OCI-LY1 (cell line): ENCODE measurements at regions not wholly inside any gene's neighbourhood (a gene's known extent, or its start where the extent isn't known, plus 50 kb on each side); places are given as distances from the start of the nearest gene placed in this dataset.

Source experiments
- H2AFZ ChIP-seq: fragments of 200-600 bp; sonication (generic), shearing (Covaris generic); 2 replicates; pipeline ENCODE4 v1.6.0; 2014; ENCODE audit warnings: antibody characterized with exemption, mild to moderate bottlenecking, low read length
- H3F3A ChIP-seq: fragments of 200-600 bp; sonication (generic), shearing (Covaris generic); 2 replicates; pipeline ENCODE4 v1.6.0; 2014; ENCODE audit warnings: mild to moderate bottlenecking, antibody characterized with exemption, low read length, moderate library complexity; ENCODE audit not compliant: insufficient read depth
- H3K27ac ChIP-seq: fragments of 200-600 bp; sonication (generic); 2 replicates; pipeline ENCODE4 v1.5.1; 2014; ENCODE audit warnings: low read length, mixed run types, mild to moderate bottlenecking, low read depth; ENCODE audit not compliant: poor library complexity, severe bottlenecking
- H3K27me3 ChIP-seq: fragments of 200-600 bp; sonication (generic); 2 replicates; pipeline ENCODE4 v1.6.0; 2014; ENCODE audit warnings: antibody characterized with exemption, mild to moderate bottlenecking, low read length, moderate library complexity; ENCODE audit not compliant: insufficient read depth
- H3K36me3 ChIP-seq: fragments of 200-600 bp; sonication (generic); 2 replicates; pipeline ENCODE4 v1.6.1; 2014; ENCODE audit warnings: mild to moderate bottlenecking, antibody characterized with exemption, low read length, moderate library complexity, mixed read lengths; ENCODE audit not compliant: insufficient read depth
- H3K4me1 ChIP-seq: fragments of 200-600 bp; sonication (generic); 2 replicates; pipeline ENCODE4 v1.5.1; 2014; ENCODE audit warnings: mild to moderate bottlenecking, low read length, moderate library complexity; ENCODE audit not compliant: insufficient read depth, severe bottlenecking
- H3K4me2 ChIP-seq: fragments of 200-600 bp; sonication (generic), shearing (Covaris generic); 2 replicates; pipeline ENCODE4 v1.6.1; 2014; ENCODE audit warnings: low read length
- H3K4me3 ChIP-seq: fragments of 200-600 bp; sonication (generic); 2 replicates; pipeline ENCODE4 v1.5.1; 2014; ENCODE audit warnings: low read length, low read depth, mild to moderate bottlenecking, mixed read lengths; ENCODE audit not compliant: poor library complexity, severe bottlenecking
- H3K79me2 ChIP-seq: fragments of 200-600 bp; shearing (Covaris generic); 2 replicates; pipeline ENCODE4 v1.6.1; 2016; ENCODE audit warnings: mixed run types, low read length, mixed read lengths; ENCODE audit not compliant: insufficient read depth
- H3K9ac ChIP-seq: fragments of 200-600 bp; sonication (generic), shearing (Covaris generic); 2 replicates; pipeline ENCODE4 v1.6.1; 2014; ENCODE audit warnings: mild to moderate bottlenecking, low read length, mixed read lengths
- H3K9me2 ChIP-seq: fragments of 200-600 bp; sonication (generic), shearing (Covaris generic); 2 replicates; pipeline ENCODE4 v1.6.1; 2014; ENCODE audit warnings: low read depth, mild to moderate bottlenecking, low read length, mixed read lengths
- H3K9me3 ChIP-seq: fragments of 200-600 bp; shearing (Covaris generic); 2 replicates; pipeline ENCODE4 v1.6.1; 2014; ENCODE audit warnings: low read length, mixed read lengths
- H4K20me1 ChIP-seq: fragments of 200-600 bp; sonication (generic), shearing (Covaris generic); 2 replicates; pipeline ENCODE4 v1.6.0; 2016; ENCODE audit warnings: mild to moderate bottlenecking, low read length; ENCODE audit not compliant: insufficient read depth
- EZH2 ChIP-seq: fragments of 200-600 bp; sonication (generic), shearing (Covaris generic); IDR thresholded peaks from 2 replicates; pipeline ENCODE4 v1.8.0; 2017; ENCODE audit warnings: borderline replicate concordance, mixed run types, mild to moderate bottlenecking, antibody characterized with exemption, low read length, moderate library complexity, mixed read lengths
- TF ChIP-seq, protein P1 (sequence below): fragments of 200-600 bp; sonication (generic), shearing (Covaris generic); IDR thresholded peaks from 2 replicates; pipeline ENCODE4 v1.5.1; 2017; ENCODE audit warnings: mild to moderate bottlenecking, antibody characterized with exemption, low read length, moderate library complexity, mixed read lengths

DNA sequence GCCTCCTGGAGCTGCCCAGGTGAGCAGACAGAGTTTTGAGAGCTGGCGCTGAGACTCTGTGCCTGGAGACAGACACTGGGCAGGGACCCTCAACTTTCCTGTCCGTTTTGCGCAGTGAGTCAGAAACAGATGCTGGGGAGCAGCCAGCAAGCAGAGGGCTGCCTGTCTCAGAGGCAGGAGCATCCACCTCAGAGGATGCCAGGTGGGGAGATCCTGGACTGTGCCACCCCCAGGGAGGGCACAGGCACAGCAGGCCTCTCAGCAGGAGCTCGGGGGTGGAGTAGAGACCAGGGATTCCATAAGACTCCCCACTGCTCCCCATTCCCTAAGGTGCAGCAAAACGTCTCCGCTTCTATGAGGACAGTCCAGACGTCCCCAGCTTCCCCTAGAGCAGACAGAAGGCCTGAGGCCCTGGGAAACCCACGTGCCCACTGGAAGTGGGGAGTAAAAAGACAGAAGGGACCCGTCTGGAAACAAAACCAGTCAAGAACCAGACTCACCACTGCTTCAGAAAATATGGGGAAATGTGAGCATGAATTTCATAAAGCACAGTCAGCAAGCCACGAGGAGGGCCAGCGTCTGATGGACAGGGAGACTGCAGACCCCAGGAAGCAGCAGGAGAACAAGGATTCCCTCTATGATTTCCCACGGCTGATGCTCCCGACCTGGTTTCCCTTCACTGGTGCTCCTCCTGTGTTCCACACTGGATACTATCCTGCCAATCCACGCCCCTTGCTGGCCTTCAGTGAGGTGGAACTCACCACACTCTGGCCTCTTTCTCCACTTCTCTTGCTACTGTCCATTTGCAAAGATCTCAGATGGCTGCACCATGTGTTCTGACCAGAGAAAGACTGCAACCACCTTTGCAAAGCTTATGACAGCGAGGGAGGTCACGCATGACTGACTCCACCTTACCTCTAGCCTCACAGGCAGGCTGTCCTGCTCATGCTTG, 151.3 kb upstream of the FAM20C start:
- no peaks in the 10 kb centered on the region for H4K20me1 ChIP-seq
- H3K27me3 ChIP-seq, result 0 out of 2 replicates have a peak, but pooled peaks cover 5% of the 10 kb centered on the region
- H3K79me2 ChIP-seq, result no peaks in the 10 kb centered on the region
- H3F3A ChIP-seq, result no peaks in the 10 kb centered on the region
- no peak overlapping the region for H3K4me3 ChIP-seq
- H3K27ac ChIP-seq, result no peak overlapping the region
- H3K4me2 ChIP-seq, result no peak overlapping the region
- H3K9me3 ChIP-seq, result no peaks in the 10 kb centered on the region
- no peaks in the 10 kb centered on the region for H3K9me2 ChIP-seq
- H3K4me1 ChIP-seq, result no peaks in the 10 kb centered on the region
- TF ChIP-seq, protein P1, sequence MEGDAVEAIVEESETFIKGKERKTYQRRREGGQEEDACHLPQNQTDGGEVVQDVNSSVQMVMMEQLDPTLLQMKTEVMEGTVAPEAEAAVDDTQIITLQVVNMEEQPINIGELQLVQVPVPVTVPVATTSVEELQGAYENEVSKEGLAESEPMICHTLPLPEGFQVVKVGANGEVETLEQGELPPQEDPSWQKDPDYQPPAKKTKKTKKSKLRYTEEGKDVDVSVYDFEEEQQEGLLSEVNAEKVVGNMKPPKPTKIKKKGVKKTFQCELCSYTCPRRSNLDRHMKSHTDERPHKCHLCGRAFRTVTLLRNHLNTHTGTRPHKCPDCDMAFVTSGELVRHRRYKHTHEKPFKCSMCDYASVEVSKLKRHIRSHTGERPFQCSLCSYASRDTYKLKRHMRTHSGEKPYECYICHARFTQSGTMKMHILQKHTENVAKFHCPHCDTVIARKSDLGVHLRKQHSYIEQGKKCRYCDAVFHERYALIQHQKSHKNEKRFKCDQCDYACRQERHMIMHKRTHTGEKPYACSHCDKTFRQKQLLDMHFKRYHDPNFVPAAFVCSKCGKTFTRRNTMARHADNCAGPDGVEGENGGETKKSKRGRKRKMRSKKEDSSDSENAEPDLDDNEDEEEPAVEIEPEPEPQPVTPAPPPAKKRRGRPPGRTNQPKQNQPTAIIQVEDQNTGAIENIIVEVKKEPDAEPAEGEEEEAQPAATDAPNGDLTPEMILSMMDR, result no peak
- no peak for TF ChIP-seq EZH2
- no peak overlapping the region for H3K9ac ChIP-seq
- H3K36me3 ChIP-seq, result no peaks in the 10 kb centered on the region
- no peak overlapping the region for H2AFZ ChIP-seq

DNA sequence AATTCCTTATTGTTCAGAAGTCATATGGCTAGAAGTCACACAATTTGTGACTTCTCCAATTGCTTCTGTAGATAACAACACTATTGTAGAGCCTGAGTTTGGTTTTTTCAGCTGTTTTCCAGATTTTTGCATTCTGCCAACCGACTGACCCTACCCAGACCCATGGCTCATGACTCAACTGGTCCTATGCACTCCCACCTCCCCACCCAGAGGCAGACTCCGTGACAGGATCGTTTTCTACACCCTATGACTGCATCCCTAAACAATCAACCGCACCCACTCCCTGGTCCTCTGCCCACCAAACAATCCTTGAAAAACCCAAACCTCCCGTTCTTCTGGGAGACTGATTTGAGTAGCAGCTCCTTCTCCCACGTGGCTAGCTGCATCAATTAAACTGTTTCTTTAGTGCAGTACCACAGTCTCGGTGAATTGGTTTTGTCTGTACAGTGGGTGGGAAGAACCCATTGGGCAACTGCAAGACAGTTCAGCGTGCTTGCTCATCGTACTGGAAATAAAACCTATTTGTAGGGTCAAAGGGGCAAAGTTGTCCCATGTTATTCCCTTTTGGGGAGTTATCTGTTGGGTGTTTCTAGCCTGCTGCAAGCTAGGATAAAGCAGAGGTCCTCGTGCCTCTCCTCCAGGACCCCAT, 150.3 kb upstream of the FAM20C start:
- Histone ChIP-seq H3K9ac (no peak overlapping the region), H3K9me2 (no peaks in the 10 kb centered on the region), H3K27ac (no peak overlapping the region), H2AFZ (no peak overlapping the region), H3K9me3 (no peaks in the 10 kb centered on the region), H3K79me2 (no peaks in the 10 kb centered on the region), H3K4me2 (no peak overlapping the region), H4K20me1 (no peaks in the 10 kb centered on the region), H3K4me3 (no peak overlapping the region), H3K36me3 (no peaks in the 10 kb centered on the region), H3K27me3 (peaks cover 5% of the 10 kb centered on the region; the same call in 1 of the 2 replicates), H3F3A (no peaks in the 10 kb centered on the region), H3K4me1 (no peaks in the 10 kb centered on the region)
- TF ChIP-seq, protein P1, result no peak
- no peak for TF ChIP-seq EZH2

DNA sequence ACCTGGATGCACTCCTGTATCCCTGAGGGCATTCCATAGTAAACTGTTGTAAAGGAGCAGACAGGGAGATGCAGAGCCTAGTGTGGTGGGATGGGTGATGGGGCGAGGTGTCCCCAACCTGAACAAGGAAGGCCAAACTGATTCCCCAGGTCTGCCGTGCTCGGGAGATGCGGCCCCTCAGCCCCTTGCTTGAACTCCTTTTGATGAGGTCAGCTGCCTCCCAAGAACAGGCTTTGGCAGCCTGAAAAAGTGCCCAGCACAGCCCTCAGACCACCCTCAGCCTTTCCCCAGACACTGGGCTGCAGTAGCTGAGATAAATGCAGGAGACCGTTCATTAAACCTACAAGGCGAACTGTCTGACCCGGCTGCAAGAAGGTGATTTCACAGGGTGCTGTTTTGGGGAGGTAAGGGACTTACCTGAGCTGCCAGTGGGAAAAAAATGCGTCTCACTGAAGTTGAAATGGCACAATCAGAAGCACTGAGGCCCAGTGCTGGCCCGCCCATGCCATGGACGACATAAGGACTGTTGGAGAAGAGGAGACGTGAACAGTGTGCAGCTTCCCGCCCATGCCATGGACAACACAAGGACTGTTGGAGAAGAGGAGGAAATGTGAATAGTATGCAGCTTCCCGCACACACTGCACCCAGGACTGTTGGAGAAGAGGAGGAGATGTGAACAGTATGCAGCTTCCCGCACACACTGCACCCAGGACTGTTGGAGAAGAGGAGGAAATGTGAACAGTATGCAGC, 148.4 kb upstream of the FAM20C start:
- no peak for TF ChIP-seq EZH2
- TF ChIP-seq, protein P1, result no peak
- peaks cover 5% of the 10 kb centered on the region; the same call in 1 of the 2 replicates for H3K27me3 ChIP-seq

More for the DNA sequence above, 148.4 kb upstream of the FAM20C start:
- Histone ChIP-seq H3K79me2 (no peaks in the 10 kb centered on the region), H3K36me3 (no peaks in the 10 kb centered on the region), H2AFZ (no peak overlapping the region), H3F3A (no peaks in the 10 kb centered on the region), H3K4me3 (no peak overlapping the region), H3K9me2 (no peaks in the 10 kb centered on the region), H3K9me3 (no peaks in the 10 kb centered on the region), H4K20me1 (no peaks in the 10 kb centered on the region), H3K4me1 (no peaks in the 10 kb centered on the region), H3K4me2 (no peak overlapping the region), H3K9ac (no peak overlapping the region), H3K27ac (no peak overlapping the region)
